H1 (cell line): ENCODE measurements at regions not wholly inside any gene's neighbourhood (a gene's known extent, or its start where the extent isn't known, plus 50 kb on each side); places are given as distances from the start of the nearest gene placed in this dataset.

Source experiments
- CTCF ChIA-PET: fragments of 300-600 bp; sonication (Branson Sonifier 250); formaldehyde crosslinking; loops from one replicate; lab custom pipeline; 2021; ENCODE audit not compliant: partially characterized antibody; lab: Charles Lee
- POLR2A ChIA-PET: fragments of 300-600 bp; sonication (Branson Sonifier 250); formaldehyde crosslinking; loops from one replicate; lab custom pipeline; 2021; ENCODE audit warnings: inconsistent platforms; ENCODE audit not compliant: partially characterized antibody; lab: Charles Lee
- DNase-seq, 2 experiments: peaks; one replicate each; pipeline versions ENCODE4 v3.0.0 to v3.0.0-alpha.2; 2010 to 2022; ENCODE audit warnings: low spot score in 2 of 2, low read depth in 1 of 2, mixed read lengths in 1 of 2
- FAIRE-seq: peaks from 2 replicates; lab custom pipeline; 2011; peaks lifted over from hg19 to GRCh38; lab: Jason Lieb, UNC
- H2AFZ ChIP-seq: 2 replicates; pipeline ENCODE4 v1.8.1; 2012; ENCODE audit warnings: low read length, inconsistent platforms
- H2AK5ac ChIP-seq: 2 replicates; pipeline ENCODE4 v1.6.1; 2013; ENCODE audit warnings: low read depth, low read length
- H2BK120ac ChIP-seq: replicated peaks from 2 replicates; pipeline ENCODE3; 2013; ENCODE audit warnings: low read depth, low read length, inconsistent platforms
- H2BK12ac ChIP-seq: 2 replicates; pipeline ENCODE4 v1.6.1; 2013; ENCODE audit warnings: low read depth, low read length
- H2BK15ac ChIP-seq: 2 replicates; pipeline ENCODE4 v1.6.1; 2013; ENCODE audit warnings: low read length
- H2BK20ac ChIP-seq: 2 replicates; pipeline ENCODE4 v1.6.1; 2013; ENCODE audit warnings: low read length
- H2BK5ac ChIP-seq: 2 replicates; pipeline ENCODE4 v1.6.1; 2013; ENCODE audit warnings: low read depth, low read length
- H3K14ac ChIP-seq: 2 replicates; pipeline ENCODE4 v1.6.1; 2013; ENCODE audit warnings: inconsistent platforms; ENCODE audit not compliant: insufficient read length
- H3K18ac ChIP-seq: 2 replicates; pipeline ENCODE4 v1.6.1; 2013; ENCODE audit warnings: low read length; ENCODE audit errors: extremely low read depth
- H3K23ac ChIP-seq: 2 replicates; pipeline ENCODE4 v1.6.1; 2013; ENCODE audit warnings: inconsistent platforms; ENCODE audit not compliant: insufficient read length
- H3K23me2 ChIP-seq: 2 replicates; pipeline ENCODE4 v1.6.1; 2013; ENCODE audit warnings: low read depth, low read length
- H3K27ac ChIP-seq: 2 replicates; pipeline ENCODE4 v1.6.1; 2011; ENCODE audit warnings: low read depth, low read length, inconsistent platforms
- H3K27me3 ChIP-seq, 4 experiments: replicated peaks in 1 of 4; 1 replicate in 1 of 4; 2 replicates in 3 of 4; pipeline versions ENCODE4 v1.6.1 to v1.8.1; 2011 to 2013; ENCODE audit warnings: low read length in 3 of 4, mild to moderate bottlenecking in 3 of 4, inconsistent platforms in 2 of 4, mixed read lengths in 2 of 4, moderate library complexity in 1 of 4; ENCODE audit not compliant: control insufficient read depth in 3 of 4, insufficient read depth in 3 of 4; ENCODE audit errors: extremely low read depth in 1 of 4
- H3K36me3 ChIP-seq, 4 experiments: 2 replicates each; pipeline versions ENCODE4 v1.6.1 to v1.8.1; 2011 to 2013; ENCODE audit warnings: mild to moderate bottlenecking in 4 of 4, low read length in 3 of 4, moderate library complexity in 2 of 4, control low read depth in 1 of 4, inconsistent platforms in 1 of 4; ENCODE audit not compliant: insufficient read depth in 4 of 4, control insufficient read depth in 2 of 4
- H3K4ac ChIP-seq: replicated peaks from 2 replicates; pipeline ENCODE3; 2013; ENCODE audit warnings: low read length, low read depth, mixed read lengths, inconsistent platforms; ENCODE audit not compliant: insufficient read length
- H3K4me1 ChIP-seq, 4 experiments: replicated peaks in 1 of 4; 1 replicate in 1 of 4; 2 replicates in 3 of 4; pipeline versions ENCODE4 v1.6.1 to v1.8.1; 2011 to 2013; ENCODE audit warnings: low read length in 3 of 4, inconsistent platforms in 2 of 4, mixed read lengths in 1 of 4; ENCODE audit not compliant: insufficient read depth in 4 of 4, control insufficient read depth in 3 of 4
- H3K4me2 ChIP-seq, 2 experiments: 2 replicates each; pipeline versions ENCODE4 v1.6.1 to v1.8.1; 2011 to 2013; ENCODE audit warnings: low read depth in 2 of 2, low read length in 2 of 2, control low read depth in 1 of 2, inconsistent platforms in 1 of 2, mild to moderate bottlenecking in 1 of 2; ENCODE audit not compliant: insufficient read depth in 1 of 2
- H3K4me3 ChIP-seq, 4 experiments: fragments of 200-600, 300-600 bp in 1 of 4; sonication (generic), shearing (Covaris generic), sonication (Bioruptor Twin) in 1 of 4; 2 replicates each; pipeline versions ENCODE4 v1.5.1 to v1.8.1; 2011 to 2016; ENCODE audit warnings: low read length in 4 of 4, low read depth in 3 of 4, control low read depth in 2 of 4, inconsistent platforms in 2 of 4, mild to moderate bottlenecking in 2 of 4, mixed read lengths in 1 of 4, moderate library complexity in 1 of 4; ENCODE audit not compliant: insufficient read depth in 2 of 4; ENCODE audit errors: extremely low read depth in 1 of 4
- H3K56ac ChIP-seq: replicated peaks from 2 replicates; pipeline ENCODE3; 2013; ENCODE audit warnings: low read depth, mild to moderate bottlenecking, mixed read lengths, low read length, inconsistent platforms; ENCODE audit not compliant: insufficient read length
- H3K79me1 ChIP-seq: 2 replicates; pipeline ENCODE4 v1.6.1; 2013; ENCODE audit warnings: low read depth, low read length, control low read depth
- H3K79me2 ChIP-seq, 2 experiments: 2 replicates each; pipeline versions ENCODE4 v1.6.1 to v1.8.1; 2012 to 2013; ENCODE audit warnings: low read length in 2 of 2, mild to moderate bottlenecking in 2 of 2, inconsistent platforms in 1 of 2; ENCODE audit not compliant: insufficient read depth in 2 of 2, control insufficient read depth in 1 of 2
- H3K9ac ChIP-seq, 4 experiments: replicated peaks in 1 of 4; 1 replicate in 1 of 4; 2 replicates in 3 of 4; pipeline versions ENCODE4 v1.6.1 to v1.8.1; 2011 to 2013; ENCODE audit warnings: low read depth in 3 of 4, low read length in 3 of 4, control low read depth in 2 of 4, mild to moderate bottlenecking in 2 of 4, moderate library complexity in 2 of 4, inconsistent platforms in 1 of 4; ENCODE audit errors: extremely low read depth in 1 of 4
- H3K9me3 ChIP-seq, 2 experiments: 2 replicates each; pipeline versions ENCODE4 v1.6.1 to v1.8.1; 2012 to 2013; ENCODE audit warnings: mild to moderate bottlenecking in 2 of 2, moderate library complexity in 2 of 2, control low read depth in 1 of 2, inconsistent platforms in 1 of 2, low read depth in 1 of 2, low read length in 1 of 2, mixed read lengths in 1 of 2; ENCODE audit not compliant: insufficient read depth in 2 of 2
- H4K20me1 ChIP-seq, 2 experiments: replicated peaks in 1 of 2; 2 replicates each; pipeline versions ENCODE3 to v1.8.1; 2011 to 2013; ENCODE audit warnings: inconsistent platforms in 2 of 2, low read length in 2 of 2, mild to moderate bottlenecking in 1 of 2; ENCODE audit not compliant: insufficient read depth in 2 of 2, control insufficient read depth in 1 of 2
- H4K5ac ChIP-seq: 2 replicates; pipeline ENCODE4 v1.6.1; 2013; ENCODE audit warnings: low read length, low read depth, mixed read lengths, inconsistent platforms; ENCODE audit not compliant: insufficient read length
- H4K8ac ChIP-seq: 2 replicates; pipeline ENCODE4 v1.8.0; 2013; ENCODE audit warnings: mild to moderate bottlenecking, moderate library complexity, low read length, inconsistent platforms; ENCODE audit not compliant: insufficient read depth; ENCODE audit errors: extremely low read depth
- H4K91ac ChIP-seq: replicated peaks from 2 replicates; pipeline ENCODE3; 2013; ENCODE audit warnings: low read length, mixed read lengths, inconsistent platforms; ENCODE audit not compliant: insufficient read length
- BACH1 ChIP-seq: IDR thresholded peaks from 2 replicates; pipeline ENCODE4 v1.6.1; 2012; ENCODE audit warnings: low read length, improper control_type of control experiment
- CBX8 ChIP-seq: fragments of 300-800, 300-1000 bp; sonication (generic); IDR thresholded peaks from 2 replicates; pipeline ENCODE4 v1.7.1; 2016; ENCODE audit warnings: low read depth, low read length, borderline replicate concordance
- CHD2 ChIP-seq: IDR thresholded peaks from 2 replicates; pipeline ENCODE4 v1.6.1; 2012; ENCODE audit warnings: low read length, improper control_type of control experiment
- CREB1 ChIP-seq: IDR thresholded peaks from 2 replicates; pipeline ENCODE4 v1.6.1; 2012; ENCODE audit warnings: inconsistent platforms
- EGR1 ChIP-seq: IDR thresholded peaks from 2 replicates; pipeline ENCODE4 v1.6.1; 2011; ENCODE audit warnings: low read depth, low read length, borderline replicate concordance
- JUN ChIP-seq: IDR thresholded peaks from 2 replicates; pipeline ENCODE4 v1.6.1; 2011; ENCODE audit warnings: low read depth, mild to moderate bottlenecking, improper control_type of control experiment, low read length
- KDM1A ChIP-seq: fragments of 200-600, 300-600 bp; sonication (generic); IDR thresholded peaks from 2 replicates; pipeline ENCODE4 v1.7.1; 2016; ENCODE audit warnings: mild to moderate bottlenecking, low read length, borderline replicate concordance
- KDM4A ChIP-seq: IDR thresholded peaks from one replicate; pipeline ENCODE4 v1.7.1; 2012; ENCODE audit warnings: low read depth, mild to moderate bottlenecking, moderate library complexity, low read length, inconsistent platforms; ENCODE audit not compliant: severe bottlenecking
- POLR2AphosphoS5 ChIP-seq: IDR thresholded peaks from 2 replicates; pipeline ENCODE4 v1.6.1; 2011; ENCODE audit warnings: low read depth, low read length
- RXRA ChIP-seq: IDR thresholded peaks from 2 replicates; pipeline ENCODE4 v1.6.1; 2011; ENCODE audit warnings: low read depth, mild to moderate bottlenecking, low read length, moderate library complexity; ENCODE audit not compliant: insufficient read depth
- SIN3A ChIP-seq, 2 experiments: IDR thresholded peaks in 1 of 2; conservative IDR thresholded peaks in 1 of 2; 2 replicates each; pipeline ENCODE4 v1.6.1; 2011 to 2012; ENCODE audit warnings: low read length in 2 of 2, improper control_type of control experiment in 1 of 2, low read depth in 1 of 2, mild to moderate bottlenecking in 1 of 2
- TCF12 ChIP-seq: IDR thresholded peaks from 2 replicates; pipeline ENCODE4 v1.6.1; 2011; ENCODE audit warnings: low read depth, mild to moderate bottlenecking, low read length
- WGBS, 2 experiments: shearing (Covaris generic) in 1 of 2; methylation state at CpG; one replicate each; pipeline versions ENCODE4 v1.1.6 to v1.1.7; 2013 to 2015; ENCODE audit warnings: low lambda C conversion rate in 2 of 2, mixed read lengths in 2 of 2, inconsistent platforms in 1 of 2, low coverage in 1 of 2, missing lambda C conversion rate in 1 of 2; ENCODE audit not compliant: insufficient replicate concordance in 2 of 2, insufficient coverage in 1 of 2, insufficient read length in 1 of 2; ENCODE audit errors: extremely low coverage in 1 of 2, missing lambda C conversion rate in 1 of 2; 5-methylcytosine and 5-hydroxymethylcytosine counted together

- no peaks in the 10 kb centered on the region for H3K79me2 ChIP-seq
- H3K23ac ChIP-seq = no peak overlapping the region
- no peak overlapping the region for H2BK15ac ChIP-seq
- H3K9ac ChIP-seq = no peak overlapping the region
- no peaks in the 10 kb centered on the region for H3K4me1 ChIP-seq
- no peaks in the 10 kb centered on the region for H4K20me1 ChIP-seq
- no peak overlapping the region for H3K14ac ChIP-seq
- CTCF ChIA-PET = interaction anchor here (0.9 to 1.4 kb wide), 2 partner anchors 14 to 400 kb away, joined by 3 read pairs; no protein-coding TSS in a partner anchor
- H3K4me2 ChIP-seq = no peak overlapping the region
- no peaks in the 10 kb centered on the region for H3K36me3 ChIP-seq
- no peak overlapping the region for H2BK20ac ChIP-seq
- H3K23me2 ChIP-seq = peaks cover 2% of the 10 kb centered on the region; the same call in 1 of the 2 replicates
- no peak overlapping the region for H3K56ac ChIP-seq
- no peaks in the 10 kb centered on the region for H3K27me3 ChIP-seq
- POLR2A ChIA-PET = no interaction called here
- no peak overlapping the region for H2BK120ac ChIP-seq
- H3K4ac ChIP-seq = no peak overlapping the region
- no peak overlapping the region for H2BK5ac ChIP-seq
- H3K18ac ChIP-seq = no peak overlapping the region
- TF ChIP-seq BACH1 = no peak
- TF ChIP-seq JUN = no peak
- no peak for TF ChIP-seq CREB1
- no peak for TF ChIP-seq POLR2AphosphoS5
- TF ChIP-seq EGR1 = no peak
- no peak for TF ChIP-seq CBX8
- TF ChIP-seq TCF12 = no peak
- TF ChIP-seq KDM4A = no peak
- TF ChIP-seq RXRA = no peak
- TF ChIP-seq CHD2 = no peak
- no peak for TF ChIP-seq SIN3A (conservative IDR thresholded peaks at IDR 0.05 in 1 of 2, IDR thresholded peaks at IDR 0.05 in 1 of 2; ENCODE audit: low read depth in 1 of 2, low read length in 2 of 2)
- TF ChIP-seq KDM1A = no peak
- H4K8ac ChIP-seq = no peak overlapping the region
- H3K79me1 ChIP-seq = no peaks in the 10 kb centered on the region
- H3K27ac ChIP-seq = no peak overlapping the region
- no peak for FAIRE-seq
- H2AFZ ChIP-seq = no peak overlapping the region
- no peak overlapping the region for H2AK5ac ChIP-seq
- H4K5ac ChIP-seq = no peak overlapping the region
- H3K9me3 ChIP-seq = no peaks in the 10 kb centered on the region
- no peak overlapping the region for H2BK12ac ChIP-seq
- no peak overlapping the region for H4K91ac ChIP-seq
- 85% methylated on average over 1 of the region's 1 CpG; no CpG with 5 or more reads in 1 of the 2 experiments for WGBS, 2 experiments
- H3K4me3 ChIP-seq = no peak overlapping the region
- DNase-seq = no peak
Measured at GRCh38 chr1:88194542-88194941, 489.5 kb upstream of the PKN2 start.
